K562 (cell line): ENCODE measurements at regions not wholly inside any gene's neighbourhood (a gene's known extent, or its start where the extent isn't known, plus 50 kb on each side); places are given as distances from the start of the nearest gene placed in this dataset.

Experiments used
- ATAC-seq: fragments of 200-7000 bp; cut with Tn5 transposase; 3 replicates; pipeline ENCODE4 v1.9.1; 2020; ENCODE audit warnings: moderate library complexity
- BruUV-seq: library from RNA; stranded (reverse); fragments of 400-500 nt; replicated peaks from 2 replicates; lab custom pipeline; 2021; lab: Mats Ljungman, UMichigan
- CTCF ChIA-PET: fragments of 300-600 bp; formaldehyde crosslinking; extraction: SDS; loops from one replicate; lab custom pipeline; 2021; ENCODE audit warnings: low intra/inter-chr PET ratio; lab: Yijun Ruan, JAX
- POLR2A ChIA-PET: fragments of 300-600, 350-650 bp; sonication (Branson Sonifier 250); formaldehyde crosslinking; extraction: SDS; loops from one replicate; lab custom pipeline; 2021; ENCODE audit warnings: antibody characterized with exemption, inconsistent platforms; lab: Yijun Ruan, JAX
- DNase-seq, 4 experiments: peaks; one replicate each; pipeline versions ENCODE4 v3.0.0 to v3.0.0-alpha.2; 2011 to 2018; ENCODE audit warnings: low spot score in 3 of 4, mixed read lengths in 3 of 4; ENCODE audit errors: extremely low read depth in 1 of 4
- FAIRE-seq: peaks from 2 replicates; lab custom pipeline; 2011; peaks lifted over from hg19 to GRCh38; lab: Jason Lieb, UNC
- H2AFZ ChIP-seq: 2 replicates; pipeline ENCODE4 v1.6.0; 2011; ENCODE audit warnings: low read depth, low read length, control low read depth, inconsistent platforms
- H3K27ac ChIP-seq: fragments of 200-600 bp; 3 replicates; pipeline ENCODE4 v1.8.0; 2011; ENCODE audit warnings: low read depth, mild to moderate bottlenecking, control low read depth, inconsistent platforms, low read length, moderate library complexity, mixed read lengths; ENCODE audit errors: extremely low read depth
- H3K27me3 ChIP-seq, 2 experiments: fragments of 300-600 bp in 1 of 2; 2 replicates in 1 of 2; 3 replicates in 1 of 2; pipeline versions ENCODE4 v1.6.0 to v1.8.0; 2011; ENCODE audit warnings: inconsistent platforms in 2 of 2, low read length in 2 of 2, mild to moderate bottlenecking in 1 of 2, mixed read lengths in 1 of 2, moderate library complexity in 1 of 2; ENCODE audit not compliant: control insufficient read depth in 2 of 2, insufficient read depth in 2 of 2
- H3K36me3 ChIP-seq: fragments of 300-600 bp; 3 replicates; pipeline ENCODE4 v1.8.0; 2011; ENCODE audit warnings: mild to moderate bottlenecking, low read length, inconsistent platforms; ENCODE audit not compliant: control insufficient read depth, insufficient read depth
- H3K4me1 ChIP-seq, 2 experiments: fragments of 200-600 bp in 1 of 2; replicated peaks in 1 of 2; 2 replicates in 1 of 2; 3 replicates in 1 of 2; pipeline versions ENCODE4 v1.5.1 to v1.8.0; 2011; ENCODE audit warnings: inconsistent platforms in 2 of 2, low read length in 2 of 2, mild to moderate bottlenecking in 1 of 2, mixed read lengths in 1 of 2, moderate library complexity in 1 of 2; ENCODE audit not compliant: control insufficient read depth in 2 of 2, insufficient read depth in 2 of 2
- H3K4me2 ChIP-seq: 2 replicates; pipeline ENCODE4 v1.6.1; 2011; ENCODE audit warnings: low read length, control low read depth, inconsistent platforms, mixed read lengths; ENCODE audit not compliant: insufficient read depth
- H3K4me3 ChIP-seq: fragments of 200-600 bp; sonication (generic), shearing (Covaris generic); 2 replicates; pipeline ENCODE4 v1.5.1; 2016; ENCODE audit warnings: control low read depth, inconsistent platforms
- H3K79me2 ChIP-seq: fragments of 200-600 bp; 3 replicates; pipeline ENCODE4 v1.8.0; 2011; ENCODE audit warnings: low read length, inconsistent platforms; ENCODE audit not compliant: control insufficient read depth, insufficient read depth
- H3K9ac ChIP-seq, 2 experiments: 2 replicates each; pipeline versions ENCODE4 v1.6.0 to v1.6.1; 2011; ENCODE audit warnings: low read depth in 2 of 2, low read length in 2 of 2, control low read depth in 1 of 2, inconsistent platforms in 1 of 2, mild to moderate bottlenecking in 1 of 2, mixed read lengths in 1 of 2; ENCODE audit not compliant: insufficient read depth in 1 of 2
- H3K9me1 ChIP-seq: one replicate; pipeline ENCODE4 v1.6.0; 2011; ENCODE audit warnings: inconsistent platforms, mild to moderate bottlenecking, low read length, moderate library complexity; ENCODE audit not compliant: control insufficient read depth, insufficient read depth
- H3K9me3 ChIP-seq: replicated peaks from 2 replicates; pipeline ENCODE4 v1.5.1; 2011; ENCODE audit warnings: low read depth, low read length, inconsistent platforms; ENCODE audit not compliant: control insufficient read depth, insufficient read depth
- H4K20me1 ChIP-seq: replicated peaks from 2 replicates; pipeline ENCODE4 v1.6.1; 2011; ENCODE audit warnings: low read length, inconsistent platforms, mixed read lengths; ENCODE audit not compliant: control insufficient read depth, insufficient read depth
- ARID2 ChIP-seq: fragments of 450-650 bp; IDR thresholded peaks from 2 replicates; pipeline ENCODE4 v1.6.1; 2017; ENCODE audit warnings: antibody characterized with exemption, mild to moderate bottlenecking
- BHLHE40 ChIP-seq: IDR thresholded peaks from 2 replicates; pipeline ENCODE4 v1.6.1; 2011; ENCODE audit warnings: low read length, improper control_type of control experiment
- CCNT2 ChIP-seq: IDR thresholded peaks from 2 replicates; pipeline ENCODE4 v1.6.1; 2011; ENCODE audit warnings: borderline replicate concordance, low read depth, mild to moderate bottlenecking, moderate library complexity, mixed read lengths, low read length; ENCODE audit not compliant: insufficient read length; ENCODE audit errors: extremely low read depth
- GTF2F1 ChIP-seq: IDR thresholded peaks from 2 replicates; pipeline ENCODE4 v1.6.1; 2011; ENCODE audit warnings: low read depth, low read length, improper control_type of control experiment
- HDAC2 ChIP-seq: fragments of 450-650 bp; IDR thresholded peaks from 2 replicates; pipeline ENCODE4 v1.6.1; 2016; ENCODE audit warnings: mild to moderate bottlenecking
- JUNB ChIP-seq: fragments of 450-650 bp; formaldehyde crosslinking; conservative IDR thresholded peaks from 2 replicates; pipeline ENCODE4 v1.4.0; 2020; ENCODE audit warnings: mild to moderate bottlenecking
- MBD2 ChIP-seq: sonication (generic); IDR thresholded peaks from 2 replicates; pipeline ENCODE4 v1.6.1; 2016; ENCODE audit warnings: low read depth, borderline replicate concordance
- NFATC3 ChIP-seq: fragments of 450-650 bp; IDR thresholded peaks from 2 replicates; pipeline ENCODE4 v1.6.1; 2017; ENCODE audit warnings: mild to moderate bottlenecking
- PTRF ChIP-seq: fragments of 450-650 bp; IDR thresholded peaks from 2 replicates; pipeline ENCODE4 v1.6.1; 2016; ENCODE audit warnings: mild to moderate bottlenecking, missing genetic modification characterization, missing compliant biosample characterization
- PYGO2 ChIP-seq: fragments of 450-650 bp; IDR thresholded peaks from 2 replicates; pipeline ENCODE4 v1.6.1; 2016; ENCODE audit warnings: mild to moderate bottlenecking, missing genetic modification characterization, moderate library complexity, missing compliant biosample characterization
- RBM15 ChIP-seq: fragments of 200-400 bp; formaldehyde crosslinking; IDR thresholded peaks from 2 replicates; pipeline ENCODE4 v1.6.1; 2018; ENCODE audit warnings: mild to moderate bottlenecking, low read length, moderate library complexity; ENCODE audit not compliant: insufficient read depth
- SREBF1 ChIP-seq: fragments of 150-350 bp; IDR thresholded peaks from 2 replicates; pipeline ENCODE4 v1.6.1; 2014; ENCODE audit warnings: antibody characterized with exemption, low read depth, low read length, borderline replicate concordance
- SREBF2 ChIP-seq: sonication (generic); formaldehyde crosslinking; IDR thresholded peaks from 2 replicates; pipeline ENCODE4 v1.4.0; 2020; ENCODE audit warnings: mild to moderate bottlenecking, missing genetic modification reagents
- TEAD2 ChIP-seq: fragments of 450-650 bp; IDR thresholded peaks from 2 replicates; pipeline ENCODE4 v1.6.1; 2016; ENCODE audit warnings: missing genetic modification characterization, control low read depth, missing compliant biosample characterization
- TFE3 ChIP-seq: fragments of 450-650 bp; formaldehyde crosslinking; IDR thresholded peaks from 2 replicates; pipeline ENCODE4 v1.4.0; 2020; ENCODE audit warnings: mild to moderate bottlenecking, mixed read lengths
- ZNF76 ChIP-seq: fragments of 250-450 bp; sonication (Bioruptor Pico); IDR thresholded peaks from 2 replicates; pipeline ENCODE4 v1.4.0; 2020; ENCODE audit warnings: mild to moderate bottlenecking, moderate library complexity, borderline replicate concordance
- ZNF780A ChIP-seq: fragments of 250-450 bp; sonication (Bioruptor Pico); IDR thresholded peaks from 2 replicates; pipeline ENCODE4 v1.5.0; 2021; ENCODE audit warnings: mild to moderate bottlenecking
- WGBS: fragments of 100-300 bp; shearing (Covaris generic); methylation state at CpG from one replicate; pipeline ENCODE4 v1.1.6; 2016; ENCODE audit warnings: low coverage, mixed read lengths; ENCODE audit not compliant: insufficient coverage; ENCODE audit errors: missing lambda C conversion rate; 5-methylcytosine and 5-hydroxymethylcytosine counted together
- in situ Hi-C: fragments of 300-500 bp; cut with MboI; formaldehyde crosslinking; loops from 4 replicates; pipeline ENCODE4 v1.15.0; 2018; ENCODE audit warnings: inconsistent platforms, mixed read lengths
- intact Hi-C: fragments of 100-400 bp; cut with micrococcal nuclease; formaldehyde crosslinking; loops from 2 replicates; pipeline ENCODE4 v1.14.2; 2022
- TF ChIP-seq, protein P1 (sequence below): fragments of 450-650 bp; formaldehyde crosslinking; IDR thresholded peaks from 2 replicates; pipeline ENCODE4 v1.4.0; 2020; ENCODE audit warnings: mild to moderate bottlenecking, moderate library complexity

DNA sequence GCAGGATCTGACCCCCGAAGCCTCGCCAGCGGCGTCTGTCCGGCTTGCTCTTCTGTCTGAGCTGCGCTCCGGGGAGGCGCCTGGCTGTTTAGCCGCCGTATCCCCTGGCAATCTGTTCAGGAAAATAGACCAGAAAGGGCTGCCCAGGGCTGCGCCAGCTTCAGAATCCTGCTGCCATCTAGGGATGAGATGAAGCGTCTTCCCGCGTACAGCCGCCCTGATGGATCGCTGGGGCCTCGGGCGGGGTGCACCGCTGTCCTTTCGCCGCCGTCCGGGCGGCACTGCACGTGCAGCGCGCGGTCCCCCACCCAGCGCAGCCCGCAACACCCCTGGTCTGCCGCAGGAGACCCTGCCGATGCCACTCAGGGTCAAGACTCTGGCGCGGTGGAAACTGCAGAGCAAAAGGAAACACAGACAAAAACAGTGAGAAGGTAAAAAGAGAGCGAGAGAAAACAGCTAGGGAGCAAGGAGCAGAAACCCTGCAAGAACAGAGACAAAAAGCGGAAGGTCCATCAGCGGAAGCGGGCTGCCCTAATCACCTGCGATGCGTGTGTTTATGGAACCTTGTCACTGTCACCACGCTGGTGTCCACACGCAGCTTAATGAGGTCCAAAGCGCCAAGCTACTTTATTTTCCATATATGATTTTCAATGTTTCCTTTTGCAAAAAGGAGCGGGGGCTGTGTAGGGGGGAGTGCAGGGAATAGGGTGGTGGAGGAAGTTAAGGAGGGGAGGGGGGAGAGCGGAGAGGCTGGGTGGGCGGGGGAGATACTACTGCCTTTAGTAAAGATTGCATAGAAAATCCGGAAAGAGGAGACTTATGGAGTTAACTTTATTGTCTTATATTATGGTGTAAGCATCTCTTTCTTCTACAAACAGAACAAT is 2113.3 kb upstream of the PIK3C3 start:
- no peaks in the 10 kb centered on the region for H3K36me3 ChIP-seq
- H3K27me3 ChIP-seq: no peaks in the 10 kb centered on the region
- intact Hi-C loops (no loop called here), in situ Hi-C loops (no loop called here)
- no peaks in the 10 kb centered on the region for H3K9me1 ChIP-seq
- no peaks in the 10 kb centered on the region for H3K9me3 ChIP-seq
- H3K27ac ChIP-seq: no peak overlapping the region
- no peak for ATAC-seq
- H3K4me1 ChIP-seq: no peaks in the 10 kb centered on the region
- no peak overlapping the region for H2AFZ ChIP-seq
- no peak overlapping the region for H3K4me2 ChIP-seq
- DNase-seq: no peak
- BruUV-seq: no TSS peak
- ChIA-PET POLR2A (interaction anchor here (0.5 kb wide), 1 partner anchor 1418 kb away, joined by 3 read pairs; no protein-coding TSS in a partner anchor), CTCF (no interaction called here)
- FAIRE-seq: no peak
- H3K9ac ChIP-seq: no peak overlapping the region
- no peaks in the 10 kb centered on the region for H4K20me1 ChIP-seq
- H3K4me3 ChIP-seq: no peak overlapping the region
- no peaks in the 10 kb centered on the region for H3K79me2 ChIP-seq
- under 1% methylated on average over 46 of the region's 47 CpGs for WGBS
- TF ChIP-seq, protein P1, sequence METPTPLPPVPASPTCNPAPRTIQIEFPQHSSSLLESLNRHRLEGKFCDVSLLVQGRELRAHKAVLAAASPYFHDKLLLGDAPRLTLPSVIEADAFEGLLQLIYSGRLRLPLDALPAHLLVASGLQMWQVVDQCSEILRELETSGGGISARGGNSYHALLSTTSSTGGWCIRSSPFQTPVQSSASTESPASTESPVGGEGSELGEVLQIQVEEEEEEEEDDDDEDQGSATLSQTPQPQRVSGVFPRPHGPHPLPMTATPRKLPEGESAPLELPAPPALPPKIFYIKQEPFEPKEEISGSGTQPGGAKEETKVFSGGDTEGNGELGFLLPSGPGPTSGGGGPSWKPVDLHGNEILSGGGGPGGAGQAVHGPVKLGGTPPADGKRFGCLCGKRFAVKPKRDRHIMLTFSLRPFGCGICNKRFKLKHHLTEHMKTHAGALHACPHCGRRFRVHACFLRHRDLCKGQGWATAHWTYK (CRISPR knock-in tag): no peak
- TF ChIP-seq HDAC2 (no peak), ARID2 (no peak), TFE3 (CRISPR knock-in tag) (no peak), PTRF (no peak), PYGO2 (tag) (no peak), SREBF1 (no peak), MBD2 (no peak), ZNF780A (CRISPR knock-in tag) (no peak), NFATC3 (no peak), RBM15 (no peak), CCNT2 (no peak), SREBF2 (CRISPR knock-in tag) (no peak), TEAD2 (no peak), GTF2F1 (no peak), ZNF76 (no peak), JUNB (CRISPR knock-in tag) (no peak), BHLHE40 (no peak)
